ENCODE measurements at regions not wholly inside any gene's neighbourhood (a gene's known extent, or its start where the extent isn't known, plus 50 kb on each side); places are given as distances from the start of the nearest gene placed in this dataset.

DNA sequence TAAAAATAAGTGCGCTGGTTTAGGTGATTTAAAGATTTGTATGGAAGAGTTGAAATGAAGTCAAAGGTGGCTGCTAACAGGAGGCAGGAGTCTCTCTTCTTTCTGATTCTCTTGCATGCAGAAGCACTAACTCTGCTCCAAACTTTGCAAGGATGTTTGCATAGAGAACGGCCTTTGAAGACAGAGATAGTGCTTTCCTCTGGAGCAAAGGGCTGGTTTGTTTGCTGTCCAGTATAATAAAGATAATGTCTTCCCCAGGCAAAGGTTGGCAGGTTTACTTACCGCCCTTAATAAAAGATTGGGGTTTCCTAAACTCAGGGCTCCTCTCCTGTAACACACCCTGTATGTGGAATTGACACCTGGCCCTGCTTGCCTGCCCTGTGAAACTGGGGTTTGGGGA, 210.6 kb upstream of the RREB1 start:
- Mint-ChIP-seq H3K27ac (ENCODE audit: unreplicated experiment) (no peak overlapping the region), H3K4me1 (ENCODE audit: low read depth) (no peaks in the 10 kb centered on the region), H3K9me3 (ENCODE audit: low read depth) (peaks cover 2% of the 10 kb centered on the region), H3K27me3 (ENCODE audit: low read depth) (peaks cover 2% of the 10 kb centered on the region), H3K4me3 (ENCODE audit: unreplicated experiment) (no peak overlapping the region), H3K36me3 (ENCODE audit: low read depth) (no peaks in the 10 kb centered on the region)
- no peak for DNase-seq (ENCODE audit: low spot score)
- TF ChIP-seq, protein P1, sequence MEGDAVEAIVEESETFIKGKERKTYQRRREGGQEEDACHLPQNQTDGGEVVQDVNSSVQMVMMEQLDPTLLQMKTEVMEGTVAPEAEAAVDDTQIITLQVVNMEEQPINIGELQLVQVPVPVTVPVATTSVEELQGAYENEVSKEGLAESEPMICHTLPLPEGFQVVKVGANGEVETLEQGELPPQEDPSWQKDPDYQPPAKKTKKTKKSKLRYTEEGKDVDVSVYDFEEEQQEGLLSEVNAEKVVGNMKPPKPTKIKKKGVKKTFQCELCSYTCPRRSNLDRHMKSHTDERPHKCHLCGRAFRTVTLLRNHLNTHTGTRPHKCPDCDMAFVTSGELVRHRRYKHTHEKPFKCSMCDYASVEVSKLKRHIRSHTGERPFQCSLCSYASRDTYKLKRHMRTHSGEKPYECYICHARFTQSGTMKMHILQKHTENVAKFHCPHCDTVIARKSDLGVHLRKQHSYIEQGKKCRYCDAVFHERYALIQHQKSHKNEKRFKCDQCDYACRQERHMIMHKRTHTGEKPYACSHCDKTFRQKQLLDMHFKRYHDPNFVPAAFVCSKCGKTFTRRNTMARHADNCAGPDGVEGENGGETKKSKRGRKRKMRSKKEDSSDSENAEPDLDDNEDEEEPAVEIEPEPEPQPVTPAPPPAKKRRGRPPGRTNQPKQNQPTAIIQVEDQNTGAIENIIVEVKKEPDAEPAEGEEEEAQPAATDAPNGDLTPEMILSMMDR (IDR thresholded peaks at IDR 0.05): no peak

DNA sequence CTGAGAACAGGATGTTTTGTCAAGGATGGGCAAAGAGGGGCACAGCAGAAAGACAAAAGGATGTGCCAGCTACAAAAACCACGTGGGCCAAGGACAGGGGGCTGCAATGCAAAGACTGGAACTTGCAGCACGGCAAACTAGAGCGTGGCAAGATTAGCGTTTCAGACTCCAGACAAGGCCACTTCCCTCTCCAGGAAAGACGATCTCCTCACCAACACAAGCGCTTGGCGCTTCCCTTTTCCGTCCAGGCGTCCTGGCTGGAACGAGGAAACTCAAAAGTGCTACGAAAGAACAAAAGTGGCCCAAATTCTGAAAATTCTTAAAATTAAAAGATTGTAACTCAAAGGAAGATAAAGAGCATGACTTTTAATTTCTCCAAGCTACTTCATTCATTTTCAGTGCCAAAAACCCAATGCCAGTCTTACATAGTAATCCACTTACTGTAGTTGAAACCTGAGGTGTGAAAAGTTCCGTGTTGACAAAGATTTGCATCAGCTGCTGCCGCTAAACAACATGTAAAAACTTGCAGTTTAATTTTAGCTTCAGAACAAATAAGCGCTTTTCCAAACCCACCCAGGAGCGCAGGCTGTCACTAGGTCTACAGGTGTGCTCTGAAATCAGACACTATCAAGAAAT, 207.1 kb upstream of the RREB1 start:
- no peak for DNase-seq (ENCODE audit: low spot score)
- Mint-ChIP-seq H3K36me3 (ENCODE audit: low read depth) (no peaks in the 10 kb centered on the region), H3K9me3 (ENCODE audit: low read depth) (peaks cover 2% of the 10 kb centered on the region), H3K4me1 (ENCODE audit: low read depth) (no peaks in the 10 kb centered on the region), H3K27ac (ENCODE audit: unreplicated experiment) (no peak overlapping the region), H3K4me3 (ENCODE audit: unreplicated experiment) (no peak overlapping the region), H3K27me3 (ENCODE audit: low read depth) (peaks cover 2% of the 10 kb centered on the region)
- TF ChIP-seq, protein P1 (IDR thresholded peaks at IDR 0.05): no peak

DNA sequence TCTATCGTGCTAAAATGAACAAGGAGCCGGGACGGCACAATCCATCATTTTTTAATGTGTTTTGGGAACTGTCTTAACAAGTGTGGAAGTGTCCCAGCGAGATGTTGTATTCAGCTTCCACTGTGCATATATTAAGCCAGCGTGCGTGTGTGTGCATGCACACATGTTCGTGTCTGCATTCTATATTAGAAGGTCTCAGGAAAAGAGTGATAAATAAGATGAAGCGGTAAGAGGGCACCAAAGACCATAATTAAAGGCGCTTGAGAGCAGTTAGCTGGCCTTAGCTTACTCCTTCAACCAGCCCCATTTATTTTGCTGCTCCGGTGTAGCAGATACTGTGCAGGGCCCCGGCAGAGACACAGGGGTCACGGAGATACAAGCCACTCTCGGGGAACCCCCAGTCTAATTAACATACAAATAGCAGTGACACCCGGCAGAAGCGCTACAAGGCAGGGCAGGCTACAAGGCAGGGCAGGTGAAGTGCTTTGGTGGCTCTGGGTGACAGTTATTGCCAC, 206.5 kb upstream of the RREB1 start:
- Mint-ChIP-seq H3K27ac (ENCODE audit: unreplicated experiment) (no peak overlapping the region), H3K9me3 (ENCODE audit: low read depth) (peaks cover 2% of the 10 kb centered on the region), H3K36me3 (ENCODE audit: low read depth) (no peaks in the 10 kb centered on the region), H3K27me3 (ENCODE audit: low read depth) (peaks cover 4% of the 10 kb centered on the region), H3K4me3 (ENCODE audit: unreplicated experiment) (no peak overlapping the region), H3K4me1 (ENCODE audit: low read depth) (no peaks in the 10 kb centered on the region)
- DNase-seq (ENCODE audit: low spot score): no peak
- TF ChIP-seq, protein P1 (IDR thresholded peaks at IDR 0.05): peak; percentile 14

DNA sequence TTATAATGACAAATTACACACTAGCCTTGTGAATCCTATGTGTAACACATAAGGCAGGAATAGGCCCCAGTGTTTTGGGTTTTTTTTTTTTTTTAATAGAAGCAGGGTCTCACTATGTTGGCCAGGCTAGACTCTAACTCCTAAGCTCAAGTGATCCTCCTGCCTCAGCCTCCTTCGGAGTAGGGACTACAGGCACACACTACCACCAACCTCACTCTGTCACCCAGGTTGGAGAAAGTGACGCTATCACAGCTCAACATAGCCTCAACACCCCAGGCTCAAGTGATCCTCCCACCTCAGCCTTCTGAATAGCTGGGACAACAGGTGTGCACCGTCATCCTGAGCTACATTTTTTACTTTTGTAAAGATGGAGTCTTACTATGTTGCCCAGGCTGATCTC, 205.8 kb upstream of the RREB1 start:
- Mint-ChIP-seq H3K4me1 (ENCODE audit: low read depth) (no peaks in the 10 kb centered on the region), H3K36me3 (ENCODE audit: low read depth) (no peaks in the 10 kb centered on the region), H3K4me3 (ENCODE audit: unreplicated experiment) (no peak overlapping the region), H3K9me3 (ENCODE audit: low read depth) (peaks cover 2% of the 10 kb centered on the region), H3K27ac (ENCODE audit: unreplicated experiment) (no peak overlapping the region), H3K27me3 (ENCODE audit: low read depth) (peaks cover 7% of the 10 kb centered on the region)
- DNase-seq (ENCODE audit: low spot score): no peak
- TF ChIP-seq, protein P1 (IDR thresholded peaks at IDR 0.05): no peak

DNA sequence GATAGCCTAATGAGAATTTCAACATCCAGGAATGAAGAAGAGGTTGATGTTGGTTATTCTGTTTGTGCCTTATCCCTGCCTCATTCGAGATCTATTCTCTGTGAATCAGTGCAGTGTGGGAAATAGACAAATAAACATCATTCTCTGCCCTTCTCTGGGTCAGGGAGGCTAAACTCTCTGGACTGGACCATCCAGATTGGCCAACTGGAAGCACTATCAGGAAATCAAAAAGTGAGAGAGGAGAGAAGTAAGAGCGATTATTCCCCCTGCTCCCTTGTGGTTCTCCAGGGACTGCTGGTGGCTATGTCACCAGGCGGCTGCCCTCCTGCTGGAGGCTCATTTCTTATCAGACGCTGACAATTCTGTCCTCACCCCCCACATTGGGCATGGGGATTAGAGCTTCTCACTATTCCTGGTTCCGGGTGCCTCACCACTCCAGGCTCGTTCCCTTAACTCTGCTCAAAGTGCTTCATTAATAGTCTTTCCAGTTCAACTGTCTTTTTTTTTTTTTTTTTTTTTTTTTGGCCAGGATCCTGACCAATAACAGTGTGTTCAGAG, 201.7 kb upstream of the RREB1 start:
- no peaks in the 10 kb centered on the region for H3K36me3 Mint-ChIP-seq (ENCODE audit: low read depth)
- no peaks in the 10 kb centered on the region for H3K4me1 Mint-ChIP-seq (ENCODE audit: low read depth)
- TF ChIP-seq, protein P1 (IDR thresholded peaks at IDR 0.05): no peak
- no peaks in the 10 kb centered on the region for H3K9me3 Mint-ChIP-seq (ENCODE audit: low read depth)
- no peak overlapping the region for H3K27ac Mint-ChIP-seq (ENCODE audit: unreplicated experiment)
- H3K27me3 Mint-ChIP-seq (ENCODE audit: low read depth): peaks cover 13% of the 10 kb centered on the region
- DNase-seq (ENCODE audit: low spot score): no peak
- no peak overlapping the region for H3K4me3 Mint-ChIP-seq (ENCODE audit: unreplicated experiment)
